Activated T-helper 1 cell treated with anti-CD3 and anti-CD28 coated beads, Interleukin-12 subunit alpha, Interleukin-12 subunit beta, Interleukin-2, Interleukin-4 antibody, amounts not matched to agents 30 ng/mL and 10 ng/mL and 1 ng/mL, durations not matched to agents 14 hours and 24 hours and 36 hours (primary cell): ENCODE measurements at regions not wholly inside any gene's neighbourhood (a gene's known extent, or its start where the extent isn't known, plus 50 kb on each side); places are given as distances from the start of the nearest gene placed in this dataset.

Experiments
- DNase-seq: peaks from one replicate; pipeline ENCODE4 v3.0.0; 2021; ENCODE audit warnings: low spot score
- H3K27ac Mint-ChIP-seq: one replicate; pipeline ENCODE4 v1.8.0; 2021; ENCODE audit warnings: mild to moderate bottlenecking, mixed read lengths
- H3K27me3 Mint-ChIP-seq: one replicate; pipeline ENCODE4 v1.8.0; 2022; ENCODE audit warnings: mild to moderate bottlenecking, moderate library complexity, mixed read lengths; ENCODE audit not compliant: insufficient read depth
- H3K36me3 Mint-ChIP-seq: one replicate; pipeline ENCODE4 v1.8.0; 2021; ENCODE audit warnings: low read depth, mixed read lengths
- H3K4me1 Mint-ChIP-seq: one replicate; pipeline ENCODE4 v1.8.0; 2021; ENCODE audit warnings: low read depth, mixed read lengths
- H3K4me3 Mint-ChIP-seq: one replicate; pipeline ENCODE4 v1.8.0; 2021; ENCODE audit warnings: mild to moderate bottlenecking, moderate library complexity, mixed read lengths
- H3K9me3 Mint-ChIP-seq: one replicate; pipeline ENCODE4 v1.8.0; 2021; ENCODE audit warnings: mixed read lengths
- intact Hi-C: fragments of 100-400 bp; cut with micrococcal nuclease; formaldehyde crosslinking; loops from one replicate; pipeline ENCODE4 v1.15.1; 2024

DNA sequence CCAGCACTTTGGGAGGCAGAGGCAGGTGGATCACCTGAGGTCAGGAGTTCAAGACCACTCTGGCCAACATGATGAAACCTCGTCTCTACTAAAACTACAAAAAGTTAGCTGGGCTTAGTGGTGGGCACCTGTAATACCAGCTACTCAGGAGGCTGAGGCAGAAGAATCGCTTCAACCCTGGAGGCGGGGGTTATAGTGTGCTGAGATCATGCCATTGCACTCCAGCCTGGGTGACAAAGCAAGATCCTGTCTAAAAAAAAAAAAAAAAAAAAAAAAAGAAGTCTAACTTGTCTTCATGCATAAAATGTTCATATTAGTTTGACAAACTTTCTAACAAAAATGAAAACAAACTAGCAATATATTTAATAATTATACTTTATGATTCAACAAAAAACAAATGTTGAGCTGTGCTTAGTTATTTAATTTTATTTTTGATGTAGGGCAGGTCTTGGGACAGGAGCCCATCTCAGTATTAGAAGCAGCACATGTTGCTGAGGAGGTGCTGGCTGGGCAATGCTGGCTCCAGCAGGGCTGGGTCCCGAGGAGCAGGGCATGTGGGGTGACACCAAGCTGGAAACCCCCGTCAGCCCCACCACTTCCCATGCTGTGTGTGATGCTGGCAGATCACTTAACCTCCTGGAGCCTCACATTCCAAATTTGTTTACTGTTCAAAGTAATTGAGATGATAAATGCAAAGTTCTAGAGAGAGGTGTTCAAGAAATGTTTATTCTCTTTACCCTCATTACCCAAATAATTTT is 335.3 kb upstream of the KLF6 start:
- Mint-ChIP-seq H3K36me3 (peaks cover 13% of the 10 kb centered on the region), H3K4me1 (peaks cover 33% of the 10 kb centered on the region), H3K27ac (peak overlapping the region; percentile 29), H3K27me3 (peaks cover 13% of the 10 kb centered on the region), H3K9me3 (peaks cover 23% of the 10 kb centered on the region), H3K4me3 (no peak overlapping the region)
- intact Hi-C loops = no loop called here
- DNase-seq = no peak

DNA sequence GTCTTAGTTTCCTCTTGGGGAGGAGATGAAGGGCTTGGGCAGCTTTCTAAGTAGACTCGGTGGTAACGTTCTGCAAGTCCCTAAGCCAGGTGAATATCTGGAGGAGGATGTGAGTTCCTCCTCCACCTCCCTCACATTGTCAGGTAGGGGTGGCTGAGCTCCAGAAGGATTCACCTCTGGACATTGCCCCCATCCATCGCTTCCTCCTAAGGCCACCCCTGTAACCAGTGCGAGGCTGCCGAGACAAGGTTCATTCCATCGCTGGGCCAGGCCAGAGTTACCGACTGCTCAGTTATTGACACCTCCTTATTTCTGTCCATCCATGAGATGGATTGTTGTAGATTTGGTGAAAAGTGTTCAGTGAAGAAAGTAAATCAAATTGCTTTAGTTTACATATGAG is 334.1 kb upstream of the KLF6 start:
- no peak for DNase-seq
- H3K4me1 Mint-ChIP-seq = peaks cover 24% of the 10 kb centered on the region
- intact Hi-C loops = no loop called here
- no peak overlapping the region for H3K27ac Mint-ChIP-seq
- peaks cover 22% of the 10 kb centered on the region for H3K9me3 Mint-ChIP-seq
- H3K4me3 Mint-ChIP-seq = no peak overlapping the region
- peaks cover 13% of the 10 kb centered on the region for H3K27me3 Mint-ChIP-seq
- H3K36me3 Mint-ChIP-seq = peaks cover 13% of the 10 kb centered on the region

DNA sequence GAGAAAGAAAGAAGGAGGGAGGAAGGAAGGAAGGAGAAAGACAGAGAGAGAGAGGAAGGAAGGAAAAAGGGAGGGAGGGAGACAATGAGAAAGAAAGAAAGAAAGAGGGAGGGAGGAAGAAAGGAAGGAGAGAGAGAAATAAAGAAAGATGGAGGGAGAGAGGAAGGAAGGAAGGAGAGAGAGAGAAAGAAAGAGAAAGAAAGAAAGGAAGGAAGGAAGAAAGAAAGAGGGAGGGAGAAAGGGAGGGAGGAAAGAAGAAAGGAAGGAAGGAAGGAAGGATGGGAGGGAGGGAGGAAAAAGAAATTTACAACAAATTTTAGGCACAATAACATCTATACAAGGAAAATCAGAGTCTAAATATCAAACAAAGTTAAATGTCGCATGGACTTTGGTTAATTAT is 332.6 kb upstream of the KLF6 start:
- Mint-ChIP-seq H3K27me3 (peaks cover 13% of the 10 kb centered on the region), H3K27ac (no peak overlapping the region), H3K4me1 (peaks cover 15% of the 10 kb centered on the region), H3K36me3 (peaks cover 11% of the 10 kb centered on the region), H3K4me3 (no peak overlapping the region), H3K9me3 (peaks cover 22% of the 10 kb centered on the region)
- no peak for DNase-seq
- intact Hi-C loops = no loop called here

DNA sequence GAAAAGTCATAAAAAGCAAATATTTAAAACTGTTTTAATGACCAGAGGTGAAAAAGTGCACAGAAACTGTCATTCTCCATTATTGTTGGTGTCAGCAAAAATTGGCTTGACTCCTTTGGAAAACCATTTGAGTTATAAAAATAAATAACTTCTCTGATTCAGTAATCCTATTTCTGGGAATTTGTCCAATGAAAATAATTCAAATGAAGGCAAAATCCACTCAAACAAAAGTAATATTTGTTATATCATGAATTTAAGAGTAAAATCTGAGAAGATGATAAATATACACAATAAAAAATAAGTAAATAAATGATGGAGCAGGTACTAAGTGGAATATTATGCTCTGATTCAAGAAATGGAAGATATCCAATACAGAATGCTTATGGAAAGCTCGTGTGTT is 326.6 kb upstream of the KLF6 start:
- no peak overlapping the region for H3K27ac Mint-ChIP-seq
- H3K4me3 Mint-ChIP-seq = no peak overlapping the region
- peaks cover 12% of the 10 kb centered on the region for H3K36me3 Mint-ChIP-seq
- DNase-seq = no peak
- H3K4me1 Mint-ChIP-seq = peaks cover 11% of the 10 kb centered on the region
- H3K9me3 Mint-ChIP-seq = peaks cover 31% of the 10 kb centered on the region
- intact Hi-C loops = no loop called here
- H3K27me3 Mint-ChIP-seq = peaks cover 8% of the 10 kb centered on the region

DNA sequence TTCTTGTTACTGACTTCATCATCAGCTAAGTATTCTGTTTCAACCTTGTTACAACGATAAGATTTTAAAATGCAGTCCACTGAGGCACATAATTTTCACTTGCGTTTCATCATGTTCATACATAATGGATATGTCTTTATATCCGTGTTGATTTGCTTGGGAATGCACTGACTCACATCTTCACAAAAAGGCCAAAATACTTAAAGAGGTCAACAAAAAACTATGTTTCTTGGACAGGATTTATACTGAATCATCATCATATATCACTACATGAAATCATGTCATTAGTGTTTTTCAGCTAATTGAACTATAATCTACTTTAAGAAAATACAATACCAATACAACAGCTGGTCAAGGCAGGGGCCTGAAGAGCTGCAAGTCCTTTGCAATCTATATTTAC is 324.5 kb upstream of the KLF6 start:
- H3K4me3 Mint-ChIP-seq = no peak overlapping the region
- no peak for DNase-seq
- peaks cover 15% of the 10 kb centered on the region for H3K9me3 Mint-ChIP-seq
- H3K27ac Mint-ChIP-seq = no peak overlapping the region
- peaks cover 2% of the 10 kb centered on the region for H3K36me3 Mint-ChIP-seq
- peaks cover 3% of the 10 kb centered on the region for H3K27me3 Mint-ChIP-seq
- peaks cover 11% of the 10 kb centered on the region for H3K4me1 Mint-ChIP-seq
- intact Hi-C loops = no loop called here

DNA sequence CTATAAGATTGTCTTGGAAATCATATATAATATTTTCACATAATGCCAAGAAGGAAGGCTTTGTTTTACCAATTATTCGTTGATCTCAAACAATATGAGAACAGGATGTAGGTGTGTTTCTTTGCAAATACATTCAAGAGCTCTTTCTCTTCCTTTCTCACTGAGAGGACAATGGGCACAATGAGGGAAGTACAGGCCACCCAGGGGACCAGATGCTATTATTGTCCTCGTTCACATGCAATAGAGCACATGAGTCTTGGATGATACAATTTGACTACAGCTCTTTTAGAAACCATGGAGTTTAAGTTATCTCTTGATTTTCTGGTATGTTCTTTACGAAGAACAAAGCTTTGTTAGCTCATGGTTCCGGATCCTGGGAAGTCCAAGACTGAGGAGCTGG is 323.7 kb upstream of the KLF6 start:
- peaks cover 11% of the 10 kb centered on the region for H3K4me1 Mint-ChIP-seq
- DNase-seq = no peak
- peaks cover 2% of the 10 kb centered on the region for H3K36me3 Mint-ChIP-seq
- no peak overlapping the region for H3K27ac Mint-ChIP-seq
- peaks cover 3% of the 10 kb centered on the region for H3K27me3 Mint-ChIP-seq
- intact Hi-C loops = no loop called here
- no peak overlapping the region for H3K4me3 Mint-ChIP-seq
- peaks cover 15% of the 10 kb centered on the region for H3K9me3 Mint-ChIP-seq

DNA sequence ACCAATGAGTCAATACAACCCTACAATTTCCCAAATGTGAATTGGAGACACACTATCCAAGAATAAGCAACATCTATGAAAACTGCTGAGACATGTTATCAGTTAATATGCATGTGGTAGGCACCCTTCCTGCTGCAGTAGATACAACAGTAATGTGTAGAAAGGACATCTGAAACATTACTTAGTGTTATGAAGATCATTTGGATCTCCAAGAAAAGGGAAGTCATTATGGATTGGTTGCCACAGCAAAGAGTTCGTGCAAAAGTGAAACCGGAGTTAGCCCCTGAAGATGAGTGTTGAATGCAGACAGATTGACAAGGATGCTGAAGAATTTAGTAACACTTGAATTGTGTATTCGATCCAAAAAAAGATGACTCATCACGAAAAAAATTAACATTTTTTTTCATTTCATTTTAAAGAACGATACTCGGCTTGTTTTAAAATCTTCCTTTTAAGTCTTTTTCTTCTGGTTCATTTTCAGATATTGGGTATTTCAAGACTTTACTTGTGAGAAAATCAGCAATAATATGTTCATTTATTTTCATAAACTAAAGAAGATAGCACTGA is 322.4 kb upstream of the KLF6 start:
- H3K36me3 Mint-ChIP-seq = peaks cover 2% of the 10 kb centered on the region
- H3K9me3 Mint-ChIP-seq = peaks cover 15% of the 10 kb centered on the region
- DNase-seq = no peak
- H3K27me3 Mint-ChIP-seq = peaks cover 3% of the 10 kb centered on the region
- H3K4me1 Mint-ChIP-seq = peaks cover 15% of the 10 kb centered on the region
- no peak overlapping the region for H3K27ac Mint-ChIP-seq
- H3K4me3 Mint-ChIP-seq = no peak overlapping the region
- intact Hi-C loops = no loop called here

DNA sequence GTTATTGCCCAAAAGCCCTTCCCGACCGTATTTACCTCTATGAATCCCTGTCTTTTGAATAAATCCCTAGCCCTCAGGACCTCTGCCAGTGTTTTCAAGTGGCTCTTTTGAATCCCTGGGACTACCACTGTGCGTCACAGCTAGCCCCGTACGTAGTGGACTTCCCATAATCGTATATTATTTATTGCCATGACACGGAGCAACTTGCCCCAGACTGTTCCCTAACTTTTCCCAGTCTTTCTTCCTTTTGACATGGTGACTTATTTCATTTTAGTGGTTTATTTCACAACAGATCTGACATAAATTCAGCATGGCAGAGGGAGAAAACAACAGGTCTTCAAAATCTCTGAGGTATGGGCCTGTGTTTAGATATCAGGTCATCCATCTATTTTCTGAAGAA is 318.6 kb upstream of the KLF6 start:
- Mint-ChIP-seq H3K9me3 (peaks cover 11% of the 10 kb centered on the region), H3K27ac (no peak overlapping the region), H3K36me3 (peaks cover 2% of the 10 kb centered on the region)

DNA sequence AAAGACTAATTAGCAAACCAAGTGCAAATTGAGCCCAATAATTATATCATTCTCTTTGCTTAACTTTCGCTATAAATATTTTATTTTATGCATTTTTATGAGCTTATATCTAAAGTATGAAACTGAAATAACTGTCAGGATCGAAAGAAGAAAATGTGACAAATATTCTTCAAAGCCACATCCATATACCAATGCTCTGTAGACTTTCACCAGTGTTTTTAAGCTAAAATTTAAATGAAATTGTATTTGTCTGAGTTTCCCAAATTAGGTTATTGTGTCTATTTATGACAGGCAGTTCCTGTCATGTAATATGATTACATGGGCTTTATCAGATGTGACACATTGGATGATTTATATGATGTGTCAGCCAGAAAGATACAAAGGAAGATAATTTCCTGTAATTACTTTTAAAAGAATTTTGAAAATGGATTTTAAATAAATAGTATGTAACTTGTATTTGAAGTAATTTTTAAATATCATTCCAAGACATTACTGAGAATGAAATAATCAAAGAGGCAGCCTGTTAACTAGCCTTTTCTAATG is 317.9 kb upstream of the KLF6 start:
- Mint-ChIP-seq H3K27ac (no peak overlapping the region), H3K4me3 (no peak overlapping the region), H3K27me3 (peaks cover under 1% of the 10 kb centered on the region), H3K9me3 (peaks cover 9% of the 10 kb centered on the region), H3K36me3 (peaks cover 2% of the 10 kb centered on the region), H3K4me1 (peaks cover 24% of the 10 kb centered on the region)
- intact Hi-C loops = no loop called here
- DNase-seq = no peak

More for the DNA sequence above, 318.6 kb upstream of the KLF6 start:
- Mint-ChIP-seq H3K4me3 (no peak overlapping the region), H3K4me1 (peaks cover 27% of the 10 kb centered on the region), H3K27me3 (no peaks in the 10 kb centered on the region)
- intact Hi-C loops = no loop called here
- DNase-seq = no peak

DNA sequence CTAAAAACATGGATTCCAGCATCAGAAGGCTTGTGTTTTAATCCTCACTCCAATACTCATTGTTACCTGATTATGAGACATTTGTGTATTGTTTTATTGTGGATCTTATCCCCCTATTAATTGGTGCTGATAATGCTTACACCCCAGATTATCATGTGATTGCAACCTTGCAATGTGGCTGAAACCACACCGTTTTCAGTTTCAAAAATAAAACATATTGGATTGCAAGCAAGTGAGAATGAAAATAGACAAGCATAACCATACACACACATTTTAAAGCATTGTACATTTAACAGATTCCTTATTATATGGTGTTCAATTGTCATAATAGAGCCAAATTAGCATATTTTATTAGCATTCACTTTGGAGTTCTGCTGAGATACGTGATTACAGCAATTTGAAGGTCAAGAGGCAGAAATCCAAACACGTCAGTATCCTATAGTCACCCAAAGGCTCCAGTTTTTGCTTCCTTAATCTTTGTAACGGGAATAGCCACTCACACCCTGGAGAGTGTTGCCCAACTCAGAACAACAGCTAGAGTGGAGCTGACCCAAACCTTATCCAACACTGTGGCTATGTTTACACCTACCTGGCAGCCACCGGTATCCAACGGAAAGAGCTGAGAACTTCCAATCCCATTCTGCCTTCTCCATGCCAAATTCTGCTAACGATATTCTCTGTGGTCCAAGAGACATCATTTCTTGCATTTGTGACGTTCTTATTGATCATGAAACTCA is 317.1 kb upstream of the KLF6 start:
- Mint-ChIP-seq H3K27me3 (peaks cover 2% of the 10 kb centered on the region), H3K36me3 (no peaks in the 10 kb centered on the region), H3K27ac (no peak overlapping the region), H3K4me3 (no peak overlapping the region), H3K9me3 (peaks cover under 1% of the 10 kb centered on the region), H3K4me1 (peaks cover 17% of the 10 kb centered on the region)
- intact Hi-C loops = no loop called here
- no peak for DNase-seq

DNA sequence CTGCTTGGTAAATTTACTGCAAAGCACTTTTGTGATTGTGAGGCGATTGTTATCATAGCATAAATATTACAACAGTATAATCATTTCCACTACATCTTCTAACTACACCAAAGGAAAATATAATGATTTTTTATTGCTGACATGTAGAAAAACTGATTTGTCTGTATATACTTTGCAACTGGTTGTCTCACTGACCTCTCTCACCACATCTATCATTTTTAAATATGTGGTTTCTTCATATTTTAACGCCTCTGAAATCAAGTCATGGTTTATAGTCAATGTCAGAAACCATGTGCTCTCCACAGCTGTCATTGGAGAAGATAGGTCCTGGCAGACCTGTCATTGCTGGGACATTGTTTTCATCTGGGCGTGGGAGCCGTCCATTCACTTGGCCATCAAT is 315.4 kb upstream of the KLF6 start:
- peaks cover 2% of the 10 kb centered on the region for H3K27me3 Mint-ChIP-seq
- H3K27ac Mint-ChIP-seq = no peak overlapping the region
- no peaks in the 10 kb centered on the region for H3K9me3 Mint-ChIP-seq
- H3K36me3 Mint-ChIP-seq = no peaks in the 10 kb centered on the region
- intact Hi-C loops = no loop called here
- DNase-seq = no peak
- H3K4me3 Mint-ChIP-seq = no peak overlapping the region
- H3K4me1 Mint-ChIP-seq = peaks cover 16% of the 10 kb centered on the region

DNA sequence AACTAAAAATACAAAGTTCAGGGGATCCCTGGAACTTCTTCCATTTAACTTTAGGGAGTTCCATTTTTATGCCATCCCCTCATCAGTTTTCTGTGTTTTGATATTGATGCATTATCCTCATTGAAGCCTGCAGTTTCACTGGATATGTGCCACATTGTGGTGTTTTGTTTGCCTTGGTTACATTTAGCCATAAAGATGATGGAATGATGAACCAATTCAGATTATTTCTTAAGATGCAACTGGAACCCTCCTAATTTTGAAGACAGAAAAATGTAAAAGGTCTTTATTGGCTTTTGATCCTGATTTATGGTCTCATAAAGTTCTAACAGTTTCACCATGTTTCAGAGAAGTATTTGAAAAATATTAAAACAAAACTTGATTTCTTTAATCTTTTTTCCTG is 314.2 kb upstream of the KLF6 start:
- DNase-seq = no peak
- peaks cover 2% of the 10 kb centered on the region for H3K27me3 Mint-ChIP-seq
- no peak overlapping the region for H3K4me3 Mint-ChIP-seq
- H3K9me3 Mint-ChIP-seq = no peaks in the 10 kb centered on the region
- H3K36me3 Mint-ChIP-seq = no peaks in the 10 kb centered on the region
- H3K4me1 Mint-ChIP-seq = peaks cover 16% of the 10 kb centered on the region
- intact Hi-C loops = no loop called here
- no peak overlapping the region for H3K27ac Mint-ChIP-seq
